Glutamatergic neuron (in vitro differentiated cells): ENCODE measurements at regions not wholly inside any gene's neighbourhood (a gene's known extent, or its start where the extent isn't known, plus 50 kb on each side); places are given as distances from the start of the nearest gene placed in this dataset.

Source experiments
- DNase-seq: peaks from one replicate; pipeline ENCODE4 v3.0.0; 2022
- H3K27ac Mint-ChIP-seq: one replicate; pipeline ENCODE4 v1.8.0; 2020; ENCODE audit warnings: mild to moderate bottlenecking, mixed read lengths, inconsistent platforms; ENCODE audit not compliant: unreplicated experiment
- H3K27me3 Mint-ChIP-seq: one replicate; pipeline ENCODE4 v1.8.0; 2020; ENCODE audit warnings: mild to moderate bottlenecking, moderate library complexity, mixed read lengths, inconsistent platforms; ENCODE audit not compliant: unreplicated experiment
- H3K36me3 Mint-ChIP-seq: one replicate; pipeline ENCODE4 v1.8.0; 2020; ENCODE audit warnings: mild to moderate bottlenecking, mixed read lengths, inconsistent platforms; ENCODE audit not compliant: unreplicated experiment
- H3K4me1 Mint-ChIP-seq: one replicate; pipeline ENCODE4 v1.8.0; 2020; ENCODE audit warnings: mild to moderate bottlenecking, low read depth, mixed read lengths, inconsistent platforms; ENCODE audit not compliant: unreplicated experiment
- H3K4me3 Mint-ChIP-seq: one replicate; pipeline ENCODE4 v1.8.0; 2020; ENCODE audit warnings: mild to moderate bottlenecking, mixed read lengths, inconsistent platforms; ENCODE audit not compliant: unreplicated experiment
- H3K9me3 Mint-ChIP-seq: one replicate; pipeline ENCODE4 v1.8.0; 2020; ENCODE audit warnings: mild to moderate bottlenecking, moderate library complexity, mixed read lengths, inconsistent platforms; ENCODE audit not compliant: unreplicated experiment
- TF ChIP-seq, protein P1 (sequence below): fragments of 200-600 bp; sonication (generic); IDR thresholded peaks from one replicate; pipeline ENCODE4 v1.5.0; 2021; ENCODE audit not compliant: partially characterized antibody, unreplicated experiment

GRCh38 chrX:10882484-10882883 is 228.6 kb upstream of the HCCS start:
- no peaks in the 10 kb centered on the region for H3K9me3 Mint-ChIP-seq
- no peak for DNase-seq
- H3K27me3 Mint-ChIP-seq: no peaks in the 10 kb centered on the region
- H3K4me1 Mint-ChIP-seq: peaks cover 4% of the 10 kb centered on the region
- H3K4me3 Mint-ChIP-seq: no peak overlapping the region
- no peaks in the 10 kb centered on the region for H3K36me3 Mint-ChIP-seq
- TF ChIP-seq, protein P1, sequence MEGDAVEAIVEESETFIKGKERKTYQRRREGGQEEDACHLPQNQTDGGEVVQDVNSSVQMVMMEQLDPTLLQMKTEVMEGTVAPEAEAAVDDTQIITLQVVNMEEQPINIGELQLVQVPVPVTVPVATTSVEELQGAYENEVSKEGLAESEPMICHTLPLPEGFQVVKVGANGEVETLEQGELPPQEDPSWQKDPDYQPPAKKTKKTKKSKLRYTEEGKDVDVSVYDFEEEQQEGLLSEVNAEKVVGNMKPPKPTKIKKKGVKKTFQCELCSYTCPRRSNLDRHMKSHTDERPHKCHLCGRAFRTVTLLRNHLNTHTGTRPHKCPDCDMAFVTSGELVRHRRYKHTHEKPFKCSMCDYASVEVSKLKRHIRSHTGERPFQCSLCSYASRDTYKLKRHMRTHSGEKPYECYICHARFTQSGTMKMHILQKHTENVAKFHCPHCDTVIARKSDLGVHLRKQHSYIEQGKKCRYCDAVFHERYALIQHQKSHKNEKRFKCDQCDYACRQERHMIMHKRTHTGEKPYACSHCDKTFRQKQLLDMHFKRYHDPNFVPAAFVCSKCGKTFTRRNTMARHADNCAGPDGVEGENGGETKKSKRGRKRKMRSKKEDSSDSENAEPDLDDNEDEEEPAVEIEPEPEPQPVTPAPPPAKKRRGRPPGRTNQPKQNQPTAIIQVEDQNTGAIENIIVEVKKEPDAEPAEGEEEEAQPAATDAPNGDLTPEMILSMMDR: no peak
- H3K27ac Mint-ChIP-seq: no peak overlapping the region

GRCh38 chrX:10884246-10884645 is 226.9 kb upstream of the HCCS start:
- no peak for DNase-seq
- no peaks in the 10 kb centered on the region for H3K36me3 Mint-ChIP-seq
- no peaks in the 10 kb centered on the region for H3K9me3 Mint-ChIP-seq
- TF ChIP-seq, protein P1: no peak
- H3K27me3 Mint-ChIP-seq: no peaks in the 10 kb centered on the region
- peaks cover 4% of the 10 kb centered on the region for H3K4me1 Mint-ChIP-seq
- H3K4me3 Mint-ChIP-seq: no peak overlapping the region
- no peak overlapping the region for H3K27ac Mint-ChIP-seq

DNA sequence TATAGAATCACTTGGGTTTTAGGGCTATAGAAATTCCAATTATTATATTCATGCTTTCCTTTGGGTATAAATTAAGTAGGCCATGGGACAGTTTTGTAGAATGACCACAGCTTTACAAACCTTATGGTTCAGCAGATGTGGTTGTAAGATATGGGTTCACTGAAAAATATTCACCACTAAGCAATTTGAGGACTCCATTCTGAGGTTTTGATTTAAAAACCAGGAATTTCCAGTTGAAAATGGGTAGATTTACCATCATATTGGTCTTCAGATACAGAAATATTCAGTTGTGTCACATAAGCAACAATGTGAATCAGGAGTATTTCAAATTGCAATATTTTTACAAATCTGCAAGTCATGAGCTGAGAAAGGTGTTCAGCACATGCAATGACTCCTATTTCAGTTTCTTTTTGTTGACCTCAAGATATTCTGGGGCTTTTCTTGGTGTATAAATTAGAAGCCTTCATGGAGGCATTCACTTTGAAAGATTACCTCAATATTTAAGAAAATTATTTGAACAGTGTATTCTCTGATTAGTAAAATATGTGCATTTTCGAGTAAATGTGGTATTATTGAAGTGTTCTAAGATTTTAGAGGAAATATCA is 218.4 kb upstream of the HCCS start:
- Mint-ChIP-seq H3K9me3 (no peaks in the 10 kb centered on the region), H3K36me3 (no peaks in the 10 kb centered on the region), H3K27me3 (no peaks in the 10 kb centered on the region), H3K4me3 (no peak overlapping the region), H3K27ac (no peak overlapping the region), H3K4me1 (no peaks in the 10 kb centered on the region)
- no peak for DNase-seq
- TF ChIP-seq, protein P1: no peak

GRCh38 chrX:10893366-10893765 is 217.8 kb upstream of the HCCS start:
- DNase-seq: no peak
- Mint-ChIP-seq H3K36me3 (no peaks in the 10 kb centered on the region), H3K4me1 (no peaks in the 10 kb centered on the region), H3K27me3 (no peaks in the 10 kb centered on the region), H3K4me3 (no peak overlapping the region), H3K27ac (no peak overlapping the region), H3K9me3 (no peaks in the 10 kb centered on the region)
- TF ChIP-seq, protein P1: no peak

DNA sequence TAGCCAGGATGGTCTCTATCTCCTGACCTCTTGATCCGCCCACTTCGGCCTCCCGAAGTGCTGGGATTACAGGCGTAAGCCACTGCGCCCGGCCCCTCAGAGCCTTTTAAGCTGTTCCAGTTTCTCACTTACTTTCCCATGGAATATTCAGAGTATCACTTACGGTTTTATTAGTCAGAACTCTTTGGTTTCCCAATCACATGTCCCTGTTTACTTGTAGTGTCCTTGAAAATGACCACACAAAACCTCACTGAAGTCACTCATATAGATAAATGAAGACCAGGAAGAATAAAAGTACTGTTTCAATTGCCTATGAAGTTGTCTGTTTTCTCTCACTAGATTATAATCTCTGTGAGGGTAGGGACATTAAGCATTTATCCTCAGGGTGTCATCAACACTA is 217.2 kb upstream of the HCCS start:
- Mint-ChIP-seq H3K9me3 (no peaks in the 10 kb centered on the region), H3K27me3 (no peaks in the 10 kb centered on the region), H3K27ac (no peak overlapping the region), H3K4me3 (no peak overlapping the region), H3K4me1 (no peaks in the 10 kb centered on the region), H3K36me3 (no peaks in the 10 kb centered on the region)
- DNase-seq: no peak
- TF ChIP-seq, protein P1: no peak
